H9 (cell line): ENCODE measurements at regions not wholly inside any gene's neighbourhood (a gene's known extent, or its start where the extent isn't known, plus 50 kb on each side); places are given as distances from the start of the nearest gene placed in this dataset.

Source experiments
- DNase-seq: peaks from one replicate; pipeline ENCODE4 v3.0.0-alpha.2; 2017
- H2AFZ ChIP-seq: one replicate; pipeline ENCODE4 v1.6.1; 2013; ENCODE audit warnings: mild to moderate bottlenecking, low read length, control low read depth, moderate library complexity
- H2AK5ac ChIP-seq: 2 replicates; pipeline ENCODE4 v1.6.1; 2013; ENCODE audit warnings: low read length, control low read depth, mixed read lengths; ENCODE audit not compliant: insufficient read length
- H2BK120ac ChIP-seq: one replicate; pipeline ENCODE4 v1.6.1; 2013; ENCODE audit warnings: low read depth, mild to moderate bottlenecking, low read length, control low read depth, inconsistent platforms; ENCODE audit not compliant: poor library complexity, severe bottlenecking
- H2BK12ac ChIP-seq: 2 replicates; pipeline ENCODE4 v1.6.1; 2013; ENCODE audit warnings: low read length, control low read depth, mixed read lengths, low read depth; ENCODE audit not compliant: insufficient read length
- H2BK15ac ChIP-seq: 2 replicates; pipeline ENCODE4 v1.6.1; 2013; ENCODE audit warnings: low read depth, low read length, control low read depth
- H2BK20ac ChIP-seq: one replicate; pipeline ENCODE4 v1.6.1; 2013; ENCODE audit warnings: low read depth, mild to moderate bottlenecking, low read length, control low read depth, inconsistent platforms; ENCODE audit not compliant: poor library complexity, severe bottlenecking
- H2BK5ac ChIP-seq: 2 replicates; pipeline ENCODE4 v1.6.1; 2013; ENCODE audit warnings: low read length, control low read depth, mixed read lengths; ENCODE audit not compliant: insufficient read length
- H3K14ac ChIP-seq: 2 replicates; pipeline ENCODE4 v1.6.1; 2013; ENCODE audit warnings: low read length, control low read depth; ENCODE audit not compliant: insufficient read depth
- H3K18ac ChIP-seq: 2 replicates; pipeline ENCODE4 v1.6.1; 2013; ENCODE audit warnings: low read depth, mild to moderate bottlenecking, mixed read lengths, low read length, control low read depth; ENCODE audit not compliant: insufficient read length
- H3K23ac ChIP-seq: 2 replicates; pipeline ENCODE4 v1.6.1; 2013; ENCODE audit warnings: low read length, control low read depth, mixed read lengths, low read depth; ENCODE audit not compliant: insufficient read length
- H3K23me2 ChIP-seq: 2 replicates; pipeline ENCODE4 v1.6.1; 2013; ENCODE audit warnings: low read depth, mild to moderate bottlenecking, mixed read lengths, low read length, control low read depth; ENCODE audit not compliant: insufficient read length, poor library complexity, severe bottlenecking
- H3K27ac ChIP-seq: 2 replicates; pipeline ENCODE4 v1.5.1; 2013; ENCODE audit warnings: low read length, control low read depth, mixed read lengths, low read depth; ENCODE audit not compliant: insufficient read length
- H3K27me3 ChIP-seq: 2 replicates; pipeline ENCODE4 v1.6.1; 2013; ENCODE audit warnings: low read length, control low read depth, inconsistent platforms; ENCODE audit not compliant: insufficient read depth
- H3K4ac ChIP-seq: 2 replicates; pipeline ENCODE4 v1.6.1; 2013; ENCODE audit warnings: low read depth, mild to moderate bottlenecking, control low read depth, inconsistent platforms, low read length, moderate library complexity
- H3K4me1 ChIP-seq: 2 replicates; pipeline ENCODE4 v1.6.1; 2013; ENCODE audit warnings: low read length, control low read depth, inconsistent platforms; ENCODE audit not compliant: insufficient read depth
- H3K4me2 ChIP-seq: 2 replicates; pipeline ENCODE4 v1.6.1; 2013; ENCODE audit warnings: low read length, control low read depth, mixed read lengths; ENCODE audit not compliant: insufficient read length, insufficient read depth
- H3K56ac ChIP-seq: 2 replicates; pipeline ENCODE4 v1.6.1; 2013; ENCODE audit warnings: low read depth, mild to moderate bottlenecking, mixed read lengths, low read length, control low read depth; ENCODE audit not compliant: insufficient read length
- H3K79me1 ChIP-seq: 2 replicates; pipeline ENCODE4 v1.6.1; 2013; ENCODE audit warnings: low read depth, mild to moderate bottlenecking, moderate library complexity, low read length, control low read depth, inconsistent platforms; ENCODE audit not compliant: insufficient read depth, poor library complexity, severe bottlenecking
- H3K79me2 ChIP-seq: 2 replicates; pipeline ENCODE4 v1.6.1; 2013; ENCODE audit warnings: low read length, control low read depth, inconsistent platforms; ENCODE audit not compliant: insufficient read depth
- H3K9ac ChIP-seq: 2 replicates; pipeline ENCODE4 v1.6.1; 2013; ENCODE audit warnings: low read length, control low read depth, mixed read lengths; ENCODE audit not compliant: insufficient read length; ENCODE audit errors: extremely low read depth
- H3K9me3 ChIP-seq: one replicate; pipeline ENCODE4 v1.6.1; 2013; ENCODE audit warnings: low read depth, low read length, inconsistent platforms; ENCODE audit not compliant: control insufficient read depth
- H3T11ph ChIP-seq: one replicate; pipeline ENCODE4 v1.6.1; 2013; ENCODE audit warnings: mild to moderate bottlenecking, low read length, control low read depth, inconsistent platforms
- H4K20me1 ChIP-seq: one replicate; pipeline ENCODE4 v1.6.1; 2013; ENCODE audit not compliant: control insufficient read depth, insufficient read length, insufficient read depth
- H4K5ac ChIP-seq: 2 replicates; pipeline ENCODE4 v1.6.1; 2013; ENCODE audit warnings: low read depth, mild to moderate bottlenecking, mixed read lengths, low read length, control low read depth; ENCODE audit not compliant: insufficient read length
- H4K8ac ChIP-seq: replicated peaks from 2 replicates; pipeline ENCODE4 v1.6.1; 2013; ENCODE audit warnings: low read length, control low read depth, mixed read lengths, low read depth; ENCODE audit not compliant: insufficient read length
- H4K91ac ChIP-seq: 2 replicates; pipeline ENCODE4 v1.6.1; 2013; ENCODE audit warnings: low read depth, mild to moderate bottlenecking, moderate library complexity, mixed read lengths, low read length, control low read depth; ENCODE audit not compliant: insufficient read length
- H3K27ac Mint-ChIP-seq, 3 experiments: 2 replicates in 2 of 3; 3 replicates in 1 of 3; pipeline ENCODE4 v1.8.0; 2020 to 2021; ENCODE audit warnings: mixed read lengths in 3 of 3, mild to moderate bottlenecking in 1 of 3, moderate library complexity in 1 of 3
- H3K27me3 Mint-ChIP-seq: 2 replicates; pipeline ENCODE4 v1.8.0; 2021; ENCODE audit warnings: low read depth, mild to moderate bottlenecking, moderate library complexity, mixed read lengths
- H3K36me3 Mint-ChIP-seq, 3 experiments: 2 replicates in 2 of 3; 3 replicates in 1 of 3; pipeline ENCODE4 v1.8.0; 2020 to 2021; ENCODE audit warnings: low read depth in 3 of 3, mixed read lengths in 3 of 3; ENCODE audit not compliant: insufficient read depth in 1 of 3
- H3K4me1 Mint-ChIP-seq, 2 experiments: 2 replicates each; pipeline ENCODE4 v1.8.0; 2020; ENCODE audit warnings: mixed read lengths in 2 of 2
- H3K4me3 Mint-ChIP-seq, 2 experiments: 2 replicates in 1 of 2; 3 replicates in 1 of 2; pipeline ENCODE4 v1.8.0; 2020 to 2021; ENCODE audit warnings: mild to moderate bottlenecking in 2 of 2, mixed read lengths in 2 of 2, moderate library complexity in 1 of 2
- H3K9me3 Mint-ChIP-seq, 2 experiments: 2 replicates in 1 of 2; 3 replicates in 1 of 2; pipeline ENCODE4 v1.8.0; 2020; ENCODE audit warnings: mild to moderate bottlenecking in 2 of 2, mixed read lengths in 2 of 2, moderate library complexity in 1 of 2
- CTCF ChIP-seq: fragments of 200-600 bp; sonication (generic); conservative IDR thresholded peaks from 3 replicates; pipeline ENCODE4 v1.8.0; 2021; ENCODE audit warnings: antibody characterized with exemption, mild to moderate bottlenecking
- WGBS: extraction: QIAGEN DNeasy Blood & Tissue Kit; methylation state at CpG from one replicate; pipeline ENCODE4 v1.1.7; 2013; ENCODE audit warnings: missing lambda C conversion rate, low lambda C conversion rate, mixed read lengths; ENCODE audit not compliant: insufficient read length; ENCODE audit errors: extremely low coverage; 5-methylcytosine and 5-hydroxymethylcytosine counted together

GRCh38 chr16:5560084-5560483 lies 462.5 kb upstream of the EEF2KMT start:
- Histone ChIP-seq H4K91ac (no peak overlapping the region), H2AK5ac (no peak overlapping the region), H2BK20ac (no peak overlapping the region), H2BK15ac (no peak overlapping the region), H2AFZ (no peak overlapping the region), H4K5ac (no peak overlapping the region), H3K14ac (no peak overlapping the region), H3K56ac (no peak overlapping the region), H3K9ac (no peak overlapping the region), H2BK12ac (no peak overlapping the region), H3K79me1 (no peaks in the 10 kb centered on the region), H3K4me1 (no peaks in the 10 kb centered on the region), H3K27me3 (no peaks in the 10 kb centered on the region), H3T11ph (no peak overlapping the region), H3K4me2 (no peak overlapping the region), H2BK5ac (no peak overlapping the region), H3K27ac (no peak overlapping the region), H3K79me2 (no peaks in the 10 kb centered on the region), H3K18ac (no peak overlapping the region), H3K23ac (no peak overlapping the region), H4K20me1 (no peaks in the 10 kb centered on the region), H4K8ac (no peak overlapping the region), H2BK120ac (no peak overlapping the region), H3K9me3 (no peaks in the 10 kb centered on the region), H3K4ac (no peak overlapping the region), H3K23me2 (no peaks in the 10 kb centered on the region)
- Mint-ChIP-seq H3K27ac (no peak overlapping the region), H3K27me3 (no peaks in the 10 kb centered on the region; the same call in 1 of the 2 replicates), H3K9me3 (no peaks in the 10 kb centered on the region), H3K36me3 (no peaks in the 10 kb centered on the region), H3K4me1 (peaks cover 0 to 2% of the 10 kb centered on the region in 2 experiments; a peak in 1 of 4 replicates), H3K4me3 (no peak overlapping the region)
- DNase-seq: no peak
- no peak for TF ChIP-seq CTCF
- WGBS: no CpG with 5 or more reads among the region's 2 CpGs
